Jurkat, Clone E6-1 (cell line): ENCODE measurements at regions not wholly inside any gene's neighbourhood (a gene's known extent, or its start where the extent isn't known, plus 50 kb on each side); places are given as distances from the start of the nearest gene placed in this dataset.

ENCODE experiments used
- DNase-seq: peaks from one replicate; pipeline ENCODE4 v3.0.0-alpha.2; 2011; ENCODE audit warnings: low read depth, low spot score
- H3K4me3 ChIP-seq: 2 replicates; pipeline ENCODE4 v1.5.1; 2011; ENCODE audit warnings: mild to moderate bottlenecking, low read length, control low read depth, moderate library complexity

GRCh38 chr13:73913751-73914518 is 220.3 kb downstream of the KLF12 start:
- no peak for DNase-seq

GRCh38 chr13:73913079-73913740 is 221.0 kb downstream of the KLF12 start:
- no peak for DNase-seq
- H3K4me3 ChIP-seq: no peak overlapping the region

More at GRCh38 chr13:73913751-73914518, 220.3 kb downstream of the KLF12 start:
- no peak overlapping the region for H3K4me3 ChIP-seq

- DNase-seq: no peak
These were observed 222.8 kb downstream of the KLF12 start for GRCh38 chr13:73911361-73911760.

GRCh38 chr13:73910733-73911132 is 223.5 kb downstream of the KLF12 start:
- DNase-seq: no peak
- H3K4me3 ChIP-seq: no peak overlapping the region

More at GRCh38 chr13:73911361-73911760, 222.8 kb downstream of the KLF12 start:
- no peak overlapping the region for H3K4me3 ChIP-seq

GRCh38 chr13:73908809-73909208 is 225.4 kb downstream of the KLF12 start:
- DNase-seq: no peak
- no peak overlapping the region for H3K4me3 ChIP-seq

- H3K4me3 ChIP-seq: no peak overlapping the region
- DNase-seq: no peak
These were observed 229.6 kb downstream of the KLF12 start for GRCh38 chr13:73904625-73905024.

- no peak for DNase-seq
- no peak overlapping the region for H3K4me3 ChIP-seq
These were observed 230.6 kb downstream of the KLF12 start for GRCh38 chr13:73903561-73903960.

- DNase-seq: no peak
- H3K4me3 ChIP-seq: no peak overlapping the region
These were observed 231.4 kb downstream of the KLF12 start for GRCh38 chr13:73902847-73903246.

- H3K4me3 ChIP-seq: no peak overlapping the region
- no peak for DNase-seq
These were observed 231.9 kb downstream of the KLF12 start for GRCh38 chr13:73902296-73902695.

GRCh38 chr13:73901324-73902068 is 232.7 kb downstream of the KLF12 start:
- DNase-seq: no peak
- H3K4me3 ChIP-seq: no peak overlapping the region

- no peak for DNase-seq
- H3K4me3 ChIP-seq: no peak overlapping the region
These were observed 233.6 kb downstream of the KLF12 start for GRCh38 chr13:73900591-73900990.

- DNase-seq: no peak
- no peak overlapping the region for H3K4me3 ChIP-seq
These were observed 235.3 kb downstream of the KLF12 start for GRCh38 chr13:73898899-73899298.

- no peak overlapping the region for H3K4me3 ChIP-seq
- no peak for DNase-seq
These were observed 235.9 kb downstream of the KLF12 start for GRCh38 chr13:73898276-73898675.

GRCh38 chr13:73894995-73895571 is 239.1 kb downstream of the KLF12 start:
- no peak for DNase-seq
- no peak overlapping the region for H3K4me3 ChIP-seq

GRCh38 chr13:73893833-73894232 is 240.4 kb downstream of the KLF12 start:
- H3K4me3 ChIP-seq: no peak overlapping the region
- no peak for DNase-seq

- no peak overlapping the region for H3K4me3 ChIP-seq
- DNase-seq: no peak
These were observed 242.4 kb downstream of the KLF12 start for GRCh38 chr13:73891805-73892204.

GRCh38 chr13:73883162-73883561 is 251.0 kb downstream of the KLF12 start:
- no peak for DNase-seq
- H3K4me3 ChIP-seq: no peak overlapping the region

- no peak for DNase-seq
- no peak overlapping the region for H3K4me3 ChIP-seq
These were observed 253.8 kb downstream of the KLF12 start for GRCh38 chr13:73880365-73880764.

- no peak for DNase-seq
- no peak overlapping the region for H3K4me3 ChIP-seq
These were observed 254.7 kb downstream of the KLF12 start for GRCh38 chr13:73879346-73880015.
